GM18517 (cell line): ENCODE measurements at regions not wholly inside any gene's neighbourhood (a gene's known extent, or its start where the extent isn't known, plus 50 kb on each side); places are given as distances from the start of the nearest gene placed in this dataset.

Source experiments
- ATAC-seq: cut with Tn5 transposase; IDR thresholded peaks from one replicate; pipeline ENCODE4 v1.9.1; 2021; ENCODE audit warnings: mild to moderate bottlenecking, moderate library complexity; ENCODE audit not compliant: unreplicated experiment

- ATAC-seq: no peak
Observed at GRCh38 chr18:78168526-78168925, 811.1 kb upstream of the SALL3 start.

DNA sequence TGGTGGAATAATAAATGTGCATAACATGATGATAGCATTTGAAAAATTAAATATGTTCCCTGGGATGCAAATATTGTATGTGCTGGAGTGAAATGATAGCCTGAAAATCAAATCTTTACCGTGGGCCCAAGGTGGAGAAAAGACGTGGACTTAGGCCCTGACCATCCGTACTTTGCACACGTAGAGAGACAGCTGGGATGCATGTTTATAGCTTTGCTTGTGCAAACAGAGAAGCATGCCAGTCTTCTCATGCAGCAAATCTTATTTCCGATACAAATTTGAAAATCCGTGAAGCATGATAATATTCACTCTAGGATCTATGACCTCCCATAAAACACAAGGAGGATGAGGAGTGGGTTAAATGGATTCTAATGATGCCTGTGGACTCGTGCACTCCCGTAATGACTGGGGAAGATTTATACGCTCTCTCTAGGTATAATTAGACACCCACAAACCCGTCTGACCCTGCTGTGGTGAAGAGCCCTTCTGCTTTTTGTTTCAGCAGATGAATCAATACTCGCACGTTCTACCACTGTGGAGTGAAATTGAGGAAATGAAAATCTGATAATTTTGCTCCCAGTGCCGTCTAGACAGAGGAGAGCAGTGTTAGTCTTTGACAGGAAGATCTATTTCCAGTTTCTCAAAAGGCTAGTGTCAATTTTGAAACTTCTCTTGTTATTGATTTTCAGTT is 810.3 kb upstream of the SALL3 start:
- ATAC-seq: no peak

DNA sequence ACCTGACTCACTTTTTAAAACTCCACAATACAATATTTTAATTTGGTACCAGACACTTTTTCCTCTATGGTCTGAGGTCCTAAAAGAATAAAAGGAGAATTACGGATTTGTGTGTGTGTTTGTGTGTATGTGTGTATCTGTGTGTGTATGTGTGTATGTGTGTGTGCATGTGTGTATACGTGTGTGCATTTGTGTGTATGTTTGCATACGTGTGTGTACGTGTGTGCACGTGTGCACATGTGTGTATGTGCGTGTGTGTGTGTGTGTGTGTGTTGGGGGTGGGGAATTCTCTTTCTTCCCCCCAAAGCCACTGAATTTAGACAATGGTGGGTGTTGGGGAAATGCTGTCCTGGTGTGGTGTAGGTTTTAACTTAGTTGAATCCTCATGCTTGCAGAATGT is 807.7 kb upstream of the SALL3 start:
- no peak for ATAC-seq

- no peak for ATAC-seq
Observed at GRCh38 chr18:78174737-78175136, 804.9 kb upstream of the SALL3 start.

GRCh38 chr18:78178812-78179211 is 800.8 kb upstream of the SALL3 start:
- ATAC-seq: no peak

- ATAC-seq: no peak
Observed at GRCh38 chr18:78180741-78181140, 798.9 kb upstream of the SALL3 start.

DNA sequence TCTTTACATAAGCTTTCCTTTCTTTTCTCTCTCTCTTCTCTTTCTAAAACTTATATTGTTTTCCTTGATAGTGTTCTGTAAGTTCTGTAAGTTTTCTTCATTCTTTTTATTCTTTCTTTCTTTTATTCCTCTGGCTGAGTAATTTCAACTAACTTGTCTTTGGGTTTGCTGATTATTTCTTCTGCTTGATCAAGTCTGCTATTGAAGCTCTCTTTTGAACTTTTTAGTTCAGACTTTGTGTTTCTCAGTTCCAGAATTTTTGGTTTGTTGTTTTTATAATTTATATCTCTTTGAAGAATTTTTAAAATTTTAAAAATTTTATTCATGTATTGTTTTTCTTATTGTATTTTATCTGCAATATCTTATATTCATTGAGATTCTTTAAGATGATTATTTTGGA is 795.8 kb upstream of the SALL3 start:
- no peak for ATAC-seq

DNA sequence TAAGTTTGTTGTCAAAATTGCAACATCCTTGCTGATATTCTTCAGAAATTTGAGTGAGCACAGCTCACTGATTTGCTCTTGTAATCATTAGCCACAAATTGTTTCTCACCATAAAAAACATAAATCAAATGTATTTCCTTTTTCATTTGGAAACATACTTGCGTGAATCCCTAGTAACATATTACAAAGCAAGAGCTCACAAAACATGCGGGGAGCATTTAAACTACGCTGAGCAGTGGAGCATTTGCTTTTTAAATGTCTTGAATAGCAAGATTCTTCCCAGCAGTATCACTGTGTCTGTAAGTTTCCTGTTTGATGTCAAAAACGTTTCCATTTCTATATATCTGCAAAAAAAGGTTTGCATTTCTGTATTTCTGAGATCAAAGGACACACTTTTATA is 788.3 kb upstream of the SALL3 start:
- no peak for ATAC-seq

DNA sequence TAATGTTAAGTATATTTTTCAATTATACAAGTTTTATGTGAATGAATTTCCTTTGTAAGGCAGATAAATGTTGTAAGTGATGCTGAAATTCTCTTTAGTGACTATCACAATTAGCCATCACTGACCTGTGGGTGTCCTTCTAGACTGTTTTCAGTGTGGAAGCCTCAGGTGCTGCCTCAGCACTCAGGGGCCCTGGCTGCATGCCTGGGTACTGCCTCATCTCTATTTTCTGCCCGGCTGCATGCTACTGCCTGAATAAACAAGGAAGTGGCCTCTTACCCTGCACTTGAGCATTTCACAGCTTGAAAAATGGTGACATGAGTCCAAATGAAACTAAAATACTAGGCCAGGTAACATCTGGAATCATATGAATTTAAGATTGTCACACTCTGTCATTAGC is 787.6 kb upstream of the SALL3 start:
- no peak for ATAC-seq

- ATAC-seq: no peak
Observed at GRCh38 chr18:78196280-78196679, 783.3 kb upstream of the SALL3 start.

- ATAC-seq: no peak
Observed at GRCh38 chr18:78199002-78199401, 780.6 kb upstream of the SALL3 start.

DNA sequence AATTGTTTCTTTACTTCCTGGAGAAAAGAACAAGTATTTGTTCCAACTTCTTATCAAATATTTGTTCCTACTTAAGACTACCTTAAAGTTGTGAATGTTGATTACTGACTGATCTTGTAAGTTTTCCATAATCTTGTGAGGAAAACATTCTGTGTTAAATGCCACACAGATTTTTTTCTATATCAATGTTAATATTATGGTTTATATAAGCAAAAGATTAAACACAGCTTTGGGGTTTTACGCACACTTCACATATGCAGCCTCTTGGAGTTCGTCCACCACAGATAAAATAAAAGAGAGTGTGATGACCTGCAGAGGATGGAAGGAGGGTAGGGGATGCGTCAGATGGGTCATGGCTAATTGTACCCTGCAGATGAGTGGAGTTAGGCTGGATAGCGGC is 780.0 kb upstream of the SALL3 start:
- ATAC-seq: no peak

DNA sequence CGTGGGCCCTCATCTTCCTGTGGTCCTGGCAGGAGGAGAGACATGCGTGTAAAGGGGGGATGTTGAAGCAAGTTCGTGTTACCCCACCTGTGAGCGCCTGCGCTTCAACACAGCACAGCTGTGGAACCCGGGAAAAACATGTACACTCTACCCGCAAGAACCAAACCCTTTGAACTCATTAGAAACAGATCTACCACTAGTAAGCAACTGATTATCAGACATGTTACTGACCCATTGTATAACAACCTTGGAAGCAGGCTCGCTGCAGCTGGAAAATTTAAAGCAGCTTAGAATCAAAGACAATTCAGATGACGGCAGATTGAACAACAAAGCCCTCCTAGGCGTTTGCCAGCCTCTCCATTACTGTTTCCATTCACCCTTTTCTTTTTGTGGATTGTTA is 771.7 kb upstream of the SALL3 start:
- no peak for ATAC-seq

- no peak for ATAC-seq
Observed at GRCh38 chr18:78208461-78208860, 771.2 kb upstream of the SALL3 start.

- no peak for ATAC-seq
Observed at GRCh38 chr18:78213361-78213994, 766.1 kb upstream of the SALL3 start.

DNA sequence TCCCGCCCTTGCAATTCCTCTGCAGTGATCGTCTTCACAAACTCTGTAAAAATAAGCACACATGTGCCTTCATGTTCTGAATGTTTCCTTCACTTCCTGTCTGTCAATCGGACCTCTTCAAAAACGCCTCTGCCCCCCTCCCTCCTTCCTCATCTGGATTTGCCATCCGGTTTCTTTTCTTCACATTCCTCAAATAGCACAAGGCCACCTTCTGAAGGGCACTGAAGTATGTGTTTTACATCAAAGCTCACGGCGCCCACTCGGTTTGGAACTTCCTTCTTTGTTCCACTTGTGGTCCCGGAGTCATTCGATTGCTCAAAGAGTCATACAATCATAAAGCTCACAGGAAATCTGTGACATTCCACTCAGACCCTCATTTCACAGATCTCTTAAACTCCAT is 758.1 kb upstream of the SALL3 start:
- ATAC-seq: no peak

- ATAC-seq: no peak
Observed at GRCh38 chr18:78228974-78229373, 750.6 kb upstream of the SALL3 start.

- no peak for ATAC-seq
Observed at GRCh38 chr18:78230911-78231310, 748.7 kb upstream of the SALL3 start.

- no peak for ATAC-seq
Observed at GRCh38 chr18:78232196-78232595, 747.4 kb upstream of the SALL3 start.

- no peak for ATAC-seq
Observed at GRCh38 chr18:78237864-78238263, 741.8 kb upstream of the SALL3 start.

GRCh38 chr18:78238404-78239089 is 741.1 kb upstream of the SALL3 start:
- no peak for ATAC-seq

- ATAC-seq: no peak
Observed at GRCh38 chr18:78239090-78239457, 740.5 kb upstream of the SALL3 start.
